GF-D8 (cell line): ENCODE measurements at regions not wholly inside any gene's neighbourhood (a gene's known extent, or its start where the extent isn't known, plus 50 kb on each side); places are given as distances from the start of the nearest gene placed in this dataset.

Experiments used
- DNase-seq: peaks from one replicate; lab custom pipeline; 2025; lab: John Stamatoyannopoulos, UW

DNA sequence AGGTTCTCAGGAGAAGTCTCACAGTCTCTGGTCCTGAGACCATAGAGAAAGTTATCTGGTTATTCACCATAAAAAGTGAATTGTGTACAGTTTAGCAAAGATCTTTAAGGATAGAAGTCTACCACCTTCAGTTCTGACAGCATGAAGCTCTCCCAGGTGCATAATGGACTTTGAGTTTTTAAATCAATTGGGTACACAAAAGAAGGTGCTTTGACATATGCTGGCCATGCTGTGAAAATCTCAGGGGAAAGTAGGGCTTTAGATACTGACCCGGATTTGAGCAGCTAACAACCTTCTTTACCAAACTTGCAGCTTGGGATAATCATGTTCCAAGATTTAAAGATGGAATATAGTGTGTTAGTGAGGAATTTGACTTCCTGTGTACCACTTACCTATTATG, 264.2 kb downstream of the ZSWIM6 start:
- no peak for DNase-seq

DNA sequence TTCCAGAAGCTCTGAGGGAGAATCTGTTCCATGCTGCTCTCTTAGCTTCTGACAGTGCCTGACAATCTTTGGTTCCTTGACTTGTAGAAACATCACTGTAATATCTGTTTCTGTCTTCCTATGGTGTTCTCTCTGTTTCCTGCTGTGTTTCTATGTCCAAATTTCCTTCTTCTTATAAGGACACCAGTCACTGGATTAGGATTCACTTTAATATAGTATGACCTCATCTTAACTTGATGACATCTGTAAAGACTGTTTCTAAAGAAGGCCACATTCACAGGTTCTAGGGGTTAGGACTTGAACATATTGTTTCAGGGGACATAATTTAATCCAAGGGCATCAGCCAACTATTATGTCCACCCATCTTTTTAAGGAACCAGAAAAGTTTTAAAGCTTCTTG, 265.6 kb downstream of the ZSWIM6 start:
- no peak for DNase-seq

DNA sequence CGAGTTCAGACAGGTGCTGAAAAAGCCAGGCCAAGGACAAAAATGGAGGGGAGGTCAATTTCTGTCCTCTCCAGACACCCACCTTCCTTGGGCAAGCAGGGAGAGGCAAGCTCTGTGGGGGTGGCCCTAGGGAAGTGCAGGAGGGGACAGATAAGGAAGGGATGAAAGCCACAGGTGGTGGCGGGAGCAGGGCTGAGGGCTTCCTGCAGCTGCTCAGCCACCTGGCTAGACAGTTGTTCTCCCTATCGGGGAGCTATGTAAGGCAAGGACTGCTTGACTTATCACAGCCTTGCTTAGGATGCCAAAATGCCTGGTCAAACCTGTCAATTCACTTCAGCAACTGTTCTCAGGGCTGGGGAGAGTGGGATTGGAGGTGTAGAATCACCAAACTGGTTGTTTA, 266.1 kb downstream of the ZSWIM6 start:
- no peak for DNase-seq

GRCh38 chr5:61599370-61600122, 267.5 kb downstream of the ZSWIM6 start:
- no peak for DNase-seq

GRCh38 chr5:61600123-61600444, 268.0 kb downstream of the ZSWIM6 start:
- no peak for DNase-seq

DNA sequence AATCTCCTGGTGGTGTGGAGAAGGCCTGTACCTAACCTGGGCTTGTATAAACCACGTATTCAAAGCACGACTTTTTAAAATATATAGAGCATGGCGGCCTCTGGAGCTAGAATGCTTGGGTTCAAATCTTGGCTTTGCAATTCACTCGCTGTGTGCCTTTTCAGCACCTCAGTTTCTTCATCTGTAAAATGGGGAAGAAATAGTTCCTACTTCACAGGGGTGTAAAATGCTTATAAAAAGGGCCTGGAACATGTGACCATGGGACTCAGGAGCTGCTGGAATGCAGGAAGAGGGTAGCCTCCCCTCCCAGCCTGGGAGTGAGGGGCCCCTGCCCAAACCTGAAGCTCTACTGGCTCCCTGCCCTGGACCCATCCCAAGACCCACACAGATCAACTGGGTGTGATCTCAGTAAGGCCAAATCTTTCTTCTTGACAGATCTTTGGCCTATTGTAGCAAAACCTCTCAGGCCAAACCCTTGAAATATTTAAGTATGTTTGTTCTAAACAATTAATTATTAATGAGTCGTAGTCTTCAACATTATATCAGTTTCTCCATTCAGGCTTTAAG, 269.0 kb downstream of the ZSWIM6 start:
- no peak for DNase-seq

DNA sequence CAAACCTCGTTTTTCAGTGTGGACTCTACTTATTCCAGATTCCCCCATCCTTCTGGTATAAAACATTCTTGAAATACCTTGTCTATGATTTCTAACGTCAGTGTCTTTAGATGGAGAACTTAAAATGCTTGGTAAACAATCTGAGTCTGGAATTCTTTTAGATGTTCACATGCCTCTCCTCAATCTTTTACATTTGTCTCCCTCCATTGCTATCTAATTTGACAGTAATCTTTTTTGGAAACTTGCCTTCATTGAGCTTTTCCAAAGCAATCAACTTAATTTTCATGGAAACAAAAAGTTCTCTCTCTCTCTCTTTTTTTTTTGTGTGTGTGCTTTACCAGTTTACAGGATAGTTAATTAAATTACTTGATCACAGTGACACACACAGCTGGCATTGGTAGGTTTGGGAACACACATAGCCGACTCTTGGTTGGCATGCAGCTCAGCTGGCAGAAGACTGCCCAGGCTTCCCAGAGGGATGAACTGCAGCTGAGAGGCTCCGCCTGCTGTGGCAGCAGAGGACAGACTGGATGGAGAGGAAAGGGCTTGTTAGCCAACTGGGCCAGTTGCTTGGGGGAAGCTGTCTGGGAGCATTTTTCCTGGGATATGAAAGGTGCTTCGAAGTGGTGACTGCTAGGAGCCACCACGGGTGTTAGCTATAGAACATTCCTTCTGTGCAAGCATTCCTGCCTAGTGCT, 271.3 kb downstream of the ZSWIM6 start:
- no peak for DNase-seq

DNA sequence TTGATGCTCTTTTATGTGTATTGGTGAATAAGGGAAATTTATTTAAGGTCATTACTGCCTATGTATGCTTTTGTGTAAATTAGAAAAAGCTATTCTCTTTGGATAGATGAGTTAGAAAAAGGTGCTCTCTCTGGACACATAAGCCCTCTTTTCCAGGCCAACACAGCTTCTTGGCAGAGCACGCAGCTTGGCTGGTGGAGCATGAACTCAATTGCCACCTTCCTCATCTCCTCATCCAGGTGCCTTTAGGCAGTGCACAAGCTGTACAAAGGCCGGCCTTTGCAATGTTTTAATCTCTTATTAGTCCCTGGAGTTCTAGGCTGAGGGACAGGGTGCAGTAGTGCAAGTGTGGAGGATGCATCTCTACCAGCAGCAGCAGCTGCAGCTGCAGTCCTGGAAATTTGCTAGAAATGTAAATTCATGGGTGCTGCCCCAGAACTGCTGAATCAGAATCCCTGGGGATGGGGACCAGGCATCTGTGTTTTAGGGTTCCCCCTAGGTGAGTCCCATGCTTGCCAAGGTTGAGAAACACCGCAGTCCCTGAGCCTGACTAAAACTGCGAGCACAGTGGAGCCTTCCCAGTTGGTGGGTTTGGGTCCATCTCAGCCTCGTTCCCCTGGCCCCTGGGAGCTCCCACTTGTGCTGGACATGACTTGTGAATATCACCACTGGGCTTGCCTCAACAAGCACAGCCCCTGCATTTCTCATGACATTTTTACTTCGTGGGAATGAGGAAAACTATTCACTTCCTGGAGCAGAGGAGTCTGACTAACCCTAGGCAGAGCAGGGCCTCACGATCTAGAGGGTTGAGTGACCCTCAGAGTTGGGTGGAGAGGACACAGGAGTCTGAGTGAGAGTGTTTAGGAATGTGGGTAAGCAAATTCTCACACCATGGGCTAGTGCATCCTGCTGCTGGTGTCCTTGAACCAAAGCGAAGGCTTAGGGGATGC, 272.3 kb downstream of the ZSWIM6 start:
- DNase-seq = no peak

DNA sequence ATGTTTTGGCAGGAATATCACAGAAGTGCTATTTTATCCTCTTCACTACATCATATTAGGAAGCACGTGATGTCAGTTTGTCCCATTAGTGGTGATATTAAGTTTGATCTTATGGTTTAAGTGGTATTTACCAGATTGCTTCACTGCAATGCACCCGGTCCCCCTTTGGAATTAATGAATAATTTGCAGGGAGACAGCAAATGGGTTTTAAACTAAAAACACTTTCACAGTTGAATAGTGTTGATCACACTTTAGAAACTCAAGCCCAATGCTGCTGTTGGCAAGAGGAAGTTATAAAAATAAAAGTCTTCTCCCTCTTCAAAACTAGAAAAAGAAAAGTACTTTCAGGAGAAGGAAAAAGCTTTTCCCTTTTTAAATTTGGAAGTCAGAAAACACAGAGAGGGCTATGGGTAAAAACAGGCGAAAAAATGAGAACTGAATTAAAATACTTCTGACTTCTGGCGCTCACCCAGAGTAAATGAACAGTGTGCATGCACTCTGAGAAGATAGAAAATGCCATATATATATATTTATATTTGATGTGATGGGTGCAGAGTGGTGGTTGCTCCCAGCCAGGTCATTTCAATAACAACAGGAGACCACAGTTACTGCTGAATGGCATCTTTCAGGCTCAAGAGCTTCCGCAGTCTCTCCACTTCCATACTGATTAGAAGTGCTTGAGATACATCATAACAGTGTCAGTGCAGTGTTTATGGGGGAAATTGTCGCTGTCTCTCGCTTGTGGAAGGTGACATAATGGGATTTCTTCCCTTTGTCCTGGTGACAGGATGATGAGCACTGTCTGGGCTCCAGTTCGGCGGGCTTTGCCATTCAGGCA, 278.0 kb downstream of the ZSWIM6 start:
- no peak for DNase-seq

GRCh38 chr5:61610678-61611024, 278.6 kb downstream of the ZSWIM6 start:
- DNase-seq = no peak

DNA sequence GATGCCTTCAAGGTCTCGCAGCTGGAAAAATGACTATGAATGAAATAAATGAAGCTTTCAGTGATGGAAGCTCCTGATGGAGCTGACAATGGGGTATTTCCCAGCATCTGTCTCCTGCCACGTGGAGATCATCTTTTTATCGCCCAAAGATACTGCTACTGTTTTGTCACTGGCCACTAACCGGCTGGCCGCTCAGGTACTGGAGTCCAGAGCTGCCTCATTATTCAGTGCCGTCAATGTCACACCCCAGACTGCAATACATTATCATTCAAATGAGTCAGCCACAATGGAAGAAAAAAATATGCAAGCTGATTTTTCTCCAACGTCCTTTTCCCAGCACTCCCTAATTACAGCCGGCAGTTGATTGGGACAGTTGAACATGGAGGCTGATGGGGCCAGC, 280.4 kb downstream of the ZSWIM6 start:
- DNase-seq = no peak

GRCh38 chr5:61613679-61614078, 281.6 kb downstream of the ZSWIM6 start:
- DNase-seq = no peak

- DNase-seq = no peak
These were observed 282.5 kb downstream of the ZSWIM6 start for GRCh38 chr5:61614606-61615005.

- no peak for DNase-seq
These were observed 285.0 kb downstream of the ZSWIM6 start for GRCh38 chr5:61617039-61617438.

DNA sequence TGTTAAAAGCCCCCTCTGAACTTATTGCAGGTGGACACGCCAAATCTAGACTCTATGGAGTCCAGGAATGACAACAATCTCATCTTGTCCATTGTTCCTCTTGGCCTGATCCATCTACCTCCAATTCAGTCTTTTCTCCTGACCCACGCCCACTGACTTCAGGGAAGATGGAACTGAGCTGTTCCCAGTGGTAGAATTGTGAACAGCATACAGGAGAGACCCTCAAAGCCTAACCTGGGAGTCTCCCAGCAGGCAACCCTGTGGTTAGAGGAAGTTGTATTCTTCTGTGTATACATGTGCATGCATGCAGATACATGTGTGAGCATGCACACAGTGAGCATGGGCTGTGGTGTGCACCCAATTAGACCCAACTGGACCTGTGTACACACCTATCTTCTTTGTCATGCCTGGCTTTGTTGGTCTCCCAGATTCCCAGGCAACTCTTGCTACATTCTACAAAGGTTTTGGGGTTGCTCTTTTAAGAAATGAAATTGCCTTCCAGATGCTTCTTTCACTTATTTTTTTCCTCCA, 286.0 kb downstream of the ZSWIM6 start:
- DNase-seq = no peak

GRCh38 chr5:61618577-61618976, 286.5 kb downstream of the ZSWIM6 start:
- DNase-seq = no peak

- no peak for DNase-seq
These were observed 287.2 kb downstream of the ZSWIM6 start for GRCh38 chr5:61619289-61619688.

GRCh38 chr5:61619777-61620518, 287.9 kb downstream of the ZSWIM6 start:
- DNase-seq = no peak

- no peak for DNase-seq
These were observed 288.7 kb downstream of the ZSWIM6 start for GRCh38 chr5:61620699-61621182.

DNA sequence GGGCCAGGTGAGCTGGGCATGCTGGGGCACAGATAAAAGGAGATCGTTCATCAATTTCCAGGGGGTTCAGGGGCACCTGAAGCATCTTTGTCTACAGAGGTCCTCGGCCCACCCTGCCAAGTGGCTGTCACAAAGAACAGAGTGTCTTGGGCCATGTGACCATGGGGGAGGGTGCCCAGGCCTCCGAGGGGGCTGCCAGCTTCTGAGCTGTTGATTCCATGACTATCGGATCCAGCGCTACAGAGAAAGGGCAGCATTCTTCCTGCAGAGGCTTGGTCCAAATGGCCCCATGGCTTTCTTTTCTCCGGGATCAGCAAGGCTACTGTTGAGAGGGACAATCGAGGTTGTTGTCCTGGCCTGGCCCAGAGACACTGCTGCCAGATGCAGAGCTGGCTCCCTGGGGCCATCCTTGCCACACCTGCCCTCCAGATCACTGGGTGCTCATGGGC, 289.2 kb downstream of the ZSWIM6 start:
- DNase-seq = no peak
